Upper lobe of right lung (tissue), 1 donor: ENCODE measurements at regions not wholly inside any gene's neighbourhood (a gene's known extent, or its start where the extent isn't known, plus 50 kb on each side); places are given as distances from the start of the nearest gene placed in this dataset.

Source experiments
- ATAC-seq: fragments of 200-7000 bp; cut with Tn5 transposase; one replicate; pipeline ENCODE4 v1.9.1; 2020; ENCODE audit warnings: mild to moderate bottlenecking, moderate library complexity
- DNase-seq: peaks from one replicate; pipeline ENCODE4 v3.0.0-alpha.2; 2020
- H3K27ac ChIP-seq: fragments of 200-600 bp; one replicate; pipeline ENCODE4 v1.8.0; 2022
- H3K27me3 ChIP-seq: fragments of 200-600 bp; one replicate; pipeline ENCODE4 v1.8.0; 2022; ENCODE audit warnings: mild to moderate bottlenecking
- H3K36me3 ChIP-seq: fragments of 200-600 bp; one replicate; pipeline ENCODE4 v1.8.0; 2022
- H3K4me1 ChIP-seq: fragments of 200-600 bp; one replicate; pipeline ENCODE4 v1.8.0; 2022
- H3K4me3 ChIP-seq: fragments of 200-600 bp; one replicate; pipeline ENCODE4 v1.8.0; 2022; ENCODE audit warnings: mild to moderate bottlenecking
- H3K9me3 ChIP-seq: fragments of 200-600 bp; one replicate; pipeline ENCODE4 v1.8.0; 2022
- intact Hi-C: fragments of 100-400 bp; cut with DNase I; formaldehyde crosslinking; loops from one replicate; pipeline ENCODE4 v1.11.0; 2022
- TF ChIP-seq, protein P1 (sequence below): fragments of 200-600 bp; IDR thresholded peaks from one replicate; pipeline ENCODE4 v1.8.0; 2022; ENCODE audit warnings: antibody characterized with exemption
- donor health status: DM: no; HTN: yes; CAD: no; lungs with severe emphysema.

DNA sequence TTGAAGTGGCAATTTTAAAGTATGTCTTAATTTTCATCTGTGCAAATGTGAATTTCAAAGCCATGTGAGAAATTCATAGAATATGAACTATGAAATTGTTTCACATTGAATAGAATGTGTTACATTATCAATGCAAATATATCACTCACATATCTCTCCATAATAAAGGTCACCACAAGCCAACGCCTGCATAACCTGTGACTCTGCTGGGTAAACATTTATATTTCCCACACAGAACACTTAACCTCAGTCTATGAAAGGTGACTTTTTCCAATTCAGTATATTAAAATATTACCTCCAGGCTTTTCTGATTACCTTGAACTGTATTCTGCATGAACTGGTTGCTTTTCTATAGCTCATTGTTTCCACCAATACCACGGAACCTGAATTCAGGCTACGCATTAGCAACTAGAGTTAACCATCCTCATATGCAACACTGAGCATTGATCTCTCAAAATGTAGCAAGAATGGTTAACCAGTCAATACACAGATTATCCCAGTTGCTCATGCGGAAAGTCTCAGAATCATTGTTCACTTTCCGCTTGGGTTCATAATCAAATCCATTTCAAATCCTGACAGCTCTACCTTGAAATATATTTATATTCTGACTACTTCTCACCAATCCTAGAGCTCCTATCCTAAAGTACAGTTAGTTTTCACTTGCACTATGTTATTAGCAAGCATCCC lies 126.6 kb upstream of the TYRP1 start:
- no peak for ATAC-seq
- H3K9me3 ChIP-seq = no peaks in the 10 kb centered on the region
- no peaks in the 10 kb centered on the region for H3K36me3 ChIP-seq
- intact Hi-C loops = no loop called here
- H3K27ac ChIP-seq = no peak overlapping the region
- TF ChIP-seq, protein P1, sequence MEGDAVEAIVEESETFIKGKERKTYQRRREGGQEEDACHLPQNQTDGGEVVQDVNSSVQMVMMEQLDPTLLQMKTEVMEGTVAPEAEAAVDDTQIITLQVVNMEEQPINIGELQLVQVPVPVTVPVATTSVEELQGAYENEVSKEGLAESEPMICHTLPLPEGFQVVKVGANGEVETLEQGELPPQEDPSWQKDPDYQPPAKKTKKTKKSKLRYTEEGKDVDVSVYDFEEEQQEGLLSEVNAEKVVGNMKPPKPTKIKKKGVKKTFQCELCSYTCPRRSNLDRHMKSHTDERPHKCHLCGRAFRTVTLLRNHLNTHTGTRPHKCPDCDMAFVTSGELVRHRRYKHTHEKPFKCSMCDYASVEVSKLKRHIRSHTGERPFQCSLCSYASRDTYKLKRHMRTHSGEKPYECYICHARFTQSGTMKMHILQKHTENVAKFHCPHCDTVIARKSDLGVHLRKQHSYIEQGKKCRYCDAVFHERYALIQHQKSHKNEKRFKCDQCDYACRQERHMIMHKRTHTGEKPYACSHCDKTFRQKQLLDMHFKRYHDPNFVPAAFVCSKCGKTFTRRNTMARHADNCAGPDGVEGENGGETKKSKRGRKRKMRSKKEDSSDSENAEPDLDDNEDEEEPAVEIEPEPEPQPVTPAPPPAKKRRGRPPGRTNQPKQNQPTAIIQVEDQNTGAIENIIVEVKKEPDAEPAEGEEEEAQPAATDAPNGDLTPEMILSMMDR = no peak
- no peak overlapping the region for H3K4me3 ChIP-seq
- no peaks in the 10 kb centered on the region for H3K27me3 ChIP-seq
- no peaks in the 10 kb centered on the region for H3K4me1 ChIP-seq
- DNase-seq = no peak

DNA sequence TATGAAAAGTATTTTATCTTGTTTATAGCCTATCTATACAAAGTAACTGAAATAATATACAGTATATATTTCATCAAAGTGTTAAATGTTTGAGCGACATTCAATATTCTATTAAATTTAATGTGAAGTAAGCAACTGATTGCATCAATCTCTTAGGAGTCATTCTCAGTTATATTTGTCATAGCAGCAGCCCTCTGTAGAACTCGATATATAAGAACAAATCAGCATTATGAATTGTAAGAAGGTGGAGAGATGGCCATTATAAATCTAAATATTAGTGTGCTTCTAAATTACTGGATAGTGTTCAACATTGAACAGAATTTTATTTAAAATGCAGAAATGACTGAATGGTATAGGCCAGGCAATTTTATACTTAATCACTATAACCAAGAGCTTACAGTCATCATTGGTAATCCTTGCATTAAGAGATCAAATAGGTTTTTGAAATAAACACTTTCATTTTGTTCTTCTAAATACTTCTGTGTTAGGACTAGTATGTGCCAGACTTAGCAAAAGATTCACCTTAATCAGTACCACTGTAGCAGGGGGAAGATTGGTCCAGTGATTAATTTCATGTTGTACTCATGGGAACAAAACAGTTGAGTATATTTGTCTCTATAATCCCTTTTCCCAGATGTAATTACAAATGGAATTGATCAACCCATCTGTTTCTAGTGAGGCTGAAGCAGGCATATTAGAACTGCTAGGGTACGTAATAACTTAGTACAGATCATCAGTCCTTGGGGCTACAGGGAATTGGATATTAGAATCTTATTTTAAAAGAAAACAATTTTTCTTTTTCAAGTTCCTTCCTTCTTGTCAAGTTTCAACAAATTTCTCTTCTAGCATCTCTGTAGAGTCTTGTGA lies 108.3 kb upstream of the TYRP1 start:
- no peaks in the 10 kb centered on the region for H3K9me3 ChIP-seq
- ATAC-seq (no peak), DNase-seq (no peak)
- intact Hi-C loops = no loop called here
- H3K4me3 ChIP-seq = no peak overlapping the region
- H3K36me3 ChIP-seq = no peaks in the 10 kb centered on the region
- H3K27ac ChIP-seq = no peak overlapping the region
- TF ChIP-seq, protein P1 = no peak
- no peaks in the 10 kb centered on the region for H3K27me3 ChIP-seq
- no peaks in the 10 kb centered on the region for H3K4me1 ChIP-seq

DNA sequence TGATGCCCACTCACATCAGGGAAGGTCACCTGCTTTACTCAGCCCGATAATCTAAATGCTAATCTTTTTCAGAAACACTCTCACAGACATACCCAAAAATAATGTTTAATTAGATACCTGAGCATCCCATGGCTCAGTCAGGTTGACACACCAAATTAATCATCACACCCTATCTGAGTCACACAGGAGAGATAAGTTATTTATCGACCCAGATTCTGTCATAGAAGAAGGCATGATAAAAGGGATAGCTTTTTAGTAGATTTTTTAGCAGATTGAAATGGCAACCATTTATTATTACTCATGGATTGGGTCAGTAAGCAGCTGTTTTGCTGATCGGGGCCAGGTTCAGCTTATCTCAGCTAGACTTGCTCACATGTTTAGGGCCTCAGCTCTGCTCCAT lies 97.8 kb upstream of the TYRP1 start:
- H3K4me1 ChIP-seq = no peaks in the 10 kb centered on the region
- no peak overlapping the region for H3K4me3 ChIP-seq
- TF ChIP-seq, protein P1 = no peak
- DNase-seq (no peak), ATAC-seq (no peak)
- no peaks in the 10 kb centered on the region for H3K27me3 ChIP-seq
- H3K36me3 ChIP-seq = no peaks in the 10 kb centered on the region
- intact Hi-C loops = no loop called here
- H3K9me3 ChIP-seq = no peaks in the 10 kb centered on the region
- H3K27ac ChIP-seq = no peak overlapping the region

DNA sequence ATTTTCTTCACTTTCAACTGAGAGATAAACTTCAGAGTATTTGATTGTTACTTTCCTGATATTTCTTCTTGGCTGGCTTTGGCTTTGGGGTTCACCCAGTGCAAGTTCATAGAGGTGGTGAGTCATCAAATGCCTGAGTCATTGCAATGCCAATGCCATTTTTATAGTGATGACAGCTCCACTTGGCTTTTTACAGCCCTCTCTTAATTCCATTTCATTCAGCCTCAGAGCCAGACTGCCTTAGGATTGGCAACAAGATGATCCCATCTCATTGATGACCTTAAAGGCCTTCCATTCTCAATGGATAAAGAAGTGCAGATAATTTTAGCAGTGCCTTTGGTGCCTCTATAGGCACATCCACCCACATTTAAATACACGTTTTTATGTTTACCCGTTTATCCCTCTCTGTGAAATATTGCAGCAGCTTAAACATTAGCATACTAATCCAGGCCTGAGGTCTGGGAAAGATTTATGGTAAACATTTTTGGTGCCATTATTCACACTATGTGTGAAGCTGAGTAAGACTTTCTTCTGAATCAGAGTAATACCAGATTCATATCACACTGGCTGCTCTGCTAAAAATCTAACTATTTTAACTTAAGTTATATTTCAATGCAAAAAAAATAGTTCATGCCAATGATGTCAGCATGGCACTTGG lies 88.9 kb upstream of the TYRP1 start:
- no peak for ATAC-seq
- no peaks in the 10 kb centered on the region for H3K27me3 ChIP-seq
- no peak for DNase-seq
- TF ChIP-seq, protein P1 = no peak
- no peak overlapping the region for H3K27ac ChIP-seq
- H3K4me3 ChIP-seq = no peak overlapping the region
- no peaks in the 10 kb centered on the region for H3K9me3 ChIP-seq
- H3K4me1 ChIP-seq = no peaks in the 10 kb centered on the region
- intact Hi-C loops = no loop called here
- H3K36me3 ChIP-seq = no peaks in the 10 kb centered on the region

DNA sequence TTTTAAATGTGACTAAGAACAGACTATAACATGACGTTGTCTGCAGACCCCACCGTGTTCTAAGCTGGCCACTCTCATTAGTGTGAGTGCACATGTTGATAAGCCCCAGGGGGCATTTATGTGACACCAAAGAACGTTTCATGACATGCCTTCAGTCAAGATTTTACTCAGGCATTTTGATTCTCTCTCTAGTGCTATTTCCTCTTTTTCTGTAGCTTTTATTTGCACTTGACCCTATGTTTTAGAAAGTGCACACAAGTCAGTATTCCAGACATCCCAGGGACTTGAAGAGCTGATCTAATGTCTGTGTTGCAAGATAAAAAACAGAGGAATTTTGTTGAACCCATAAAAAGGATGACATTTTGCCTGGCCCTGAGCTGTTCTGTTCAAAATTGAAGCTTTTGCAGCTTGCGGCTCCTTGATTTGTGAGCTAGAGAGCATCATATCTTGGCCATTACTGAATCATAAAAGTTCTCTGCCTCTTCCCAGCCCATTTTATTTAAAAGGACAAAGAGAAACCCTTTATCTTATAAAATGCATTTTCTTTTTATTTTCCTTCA lies 80.9 kb upstream of the TYRP1 start:
- TF ChIP-seq, protein P1 = no peak
- no peak for DNase-seq
- Histone ChIP-seq H3K4me3 (no peak overlapping the region), H3K27me3 (no peaks in the 10 kb centered on the region), H3K27ac (no peak overlapping the region), H3K36me3 (no peaks in the 10 kb centered on the region), H3K9me3 (no peaks in the 10 kb centered on the region), H3K4me1 (no peaks in the 10 kb centered on the region)
- intact Hi-C loops = no loop called here
- no peak for ATAC-seq
